ENCODE measurements at regions not wholly inside any gene's neighbourhood (a gene's known extent, or its start where the extent isn't known, plus 50 kb on each side); places are given as distances from the start of the nearest gene placed in this dataset.

DNA sequence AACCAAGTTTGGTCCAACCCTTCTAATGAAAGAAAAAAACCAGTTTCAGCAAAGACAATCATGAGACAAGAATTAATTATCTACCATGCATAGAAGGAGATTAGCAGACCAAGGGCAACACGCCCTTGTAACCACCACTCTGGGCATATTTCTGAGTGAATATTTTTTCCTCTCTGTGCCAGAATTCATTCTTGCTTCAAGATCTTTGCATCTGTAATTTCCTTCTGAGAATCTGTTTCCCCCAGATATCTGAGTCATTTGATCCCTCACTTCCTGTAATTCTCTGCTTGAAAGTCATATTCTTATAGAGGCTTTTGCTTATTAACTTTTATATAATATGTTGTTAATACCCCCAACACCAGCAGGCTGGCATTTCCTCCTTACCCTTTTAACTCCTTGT lies 243.7 kb downstream of the SLC16A7 start:
- TF ChIP-seq, protein P1, sequence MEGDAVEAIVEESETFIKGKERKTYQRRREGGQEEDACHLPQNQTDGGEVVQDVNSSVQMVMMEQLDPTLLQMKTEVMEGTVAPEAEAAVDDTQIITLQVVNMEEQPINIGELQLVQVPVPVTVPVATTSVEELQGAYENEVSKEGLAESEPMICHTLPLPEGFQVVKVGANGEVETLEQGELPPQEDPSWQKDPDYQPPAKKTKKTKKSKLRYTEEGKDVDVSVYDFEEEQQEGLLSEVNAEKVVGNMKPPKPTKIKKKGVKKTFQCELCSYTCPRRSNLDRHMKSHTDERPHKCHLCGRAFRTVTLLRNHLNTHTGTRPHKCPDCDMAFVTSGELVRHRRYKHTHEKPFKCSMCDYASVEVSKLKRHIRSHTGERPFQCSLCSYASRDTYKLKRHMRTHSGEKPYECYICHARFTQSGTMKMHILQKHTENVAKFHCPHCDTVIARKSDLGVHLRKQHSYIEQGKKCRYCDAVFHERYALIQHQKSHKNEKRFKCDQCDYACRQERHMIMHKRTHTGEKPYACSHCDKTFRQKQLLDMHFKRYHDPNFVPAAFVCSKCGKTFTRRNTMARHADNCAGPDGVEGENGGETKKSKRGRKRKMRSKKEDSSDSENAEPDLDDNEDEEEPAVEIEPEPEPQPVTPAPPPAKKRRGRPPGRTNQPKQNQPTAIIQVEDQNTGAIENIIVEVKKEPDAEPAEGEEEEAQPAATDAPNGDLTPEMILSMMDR (IDR thresholded peaks at IDR 0.05; ENCODE audit: insufficient read depth, missing control alignments), result no peak
- DNase-seq (ENCODE audit: insufficient read length, low spot score) (no peak), FAIRE-seq (no peak)

DNA sequence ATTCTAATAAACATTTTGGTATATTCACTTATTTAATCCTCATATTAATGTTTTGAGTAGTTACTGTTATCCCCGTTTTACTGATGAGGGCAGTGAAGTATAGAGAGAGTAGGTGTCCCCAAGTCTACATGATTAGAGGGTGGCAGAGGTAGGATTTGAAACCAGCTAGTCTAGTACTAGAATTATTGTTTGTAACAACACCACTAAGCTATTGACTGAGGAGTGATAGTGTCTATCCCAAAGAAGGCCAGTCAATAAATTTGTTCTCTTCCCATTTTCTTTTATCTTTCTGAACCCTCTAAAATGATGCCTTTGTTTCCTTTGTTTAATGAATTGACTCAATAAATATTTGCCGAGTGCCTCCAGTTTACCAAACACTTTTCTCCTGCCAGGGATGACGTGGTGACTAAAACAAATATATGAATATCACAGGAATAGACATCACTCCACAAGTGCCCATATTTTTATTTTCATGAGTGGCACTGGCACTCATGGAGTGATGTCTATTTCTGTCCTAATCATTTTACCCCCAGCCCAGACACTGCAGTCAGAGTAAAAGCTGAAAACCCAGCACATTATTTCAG lies 247.5 kb downstream of the SLC16A7 start:
- TF ChIP-seq, protein P1 (IDR thresholded peaks at IDR 0.05; ENCODE audit: insufficient read depth, missing control alignments), result no peak
- DNase-seq (ENCODE audit: insufficient read length, low spot score), result no peak
- FAIRE-seq, result no peak

DNA sequence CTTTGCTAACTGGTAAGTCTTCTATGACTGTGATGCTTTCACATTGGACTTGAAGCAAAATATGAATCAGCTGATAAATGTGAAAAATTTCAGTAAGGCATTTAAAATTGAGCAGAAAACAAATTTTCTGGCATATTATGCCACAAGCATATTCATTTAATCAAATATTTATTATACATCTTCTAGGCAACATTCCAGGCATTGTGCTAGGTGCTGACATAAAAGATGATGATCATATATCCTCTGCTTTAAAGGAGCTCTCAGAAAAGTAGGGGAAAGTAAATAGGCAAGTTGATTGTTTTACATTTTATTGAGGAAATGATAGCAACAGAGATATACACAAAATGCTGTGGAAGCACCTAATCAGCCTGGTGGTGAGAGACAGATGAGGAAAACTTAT lies 248.9 kb downstream of the SLC16A7 start:
- no peak for DNase-seq (ENCODE audit: insufficient read length, low spot score)
- TF ChIP-seq, protein P1 (IDR thresholded peaks at IDR 0.05; ENCODE audit: insufficient read depth, missing control alignments), result no peak
- FAIRE-seq, result no peak

DNA sequence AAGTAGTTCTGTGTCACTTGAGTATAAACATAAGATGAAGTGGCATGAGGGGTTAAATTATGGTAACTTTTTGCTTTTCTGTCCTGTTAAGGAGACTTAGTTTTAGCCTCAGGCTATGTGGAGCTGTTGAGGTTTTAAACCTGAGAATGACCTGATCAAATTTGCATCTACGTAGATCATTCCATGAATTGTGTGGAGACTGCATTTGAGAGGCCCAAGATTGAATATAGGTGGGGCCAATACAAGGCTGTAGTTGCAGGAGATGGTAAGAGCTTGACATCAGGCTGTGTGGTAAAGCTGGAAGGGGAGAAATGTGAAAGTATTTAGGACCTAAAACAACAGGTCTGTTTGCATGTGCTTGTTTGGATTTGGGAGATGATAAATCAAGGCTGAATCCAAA lies 249.5 kb downstream of the SLC16A7 start:
- FAIRE-seq, result no peak
- no peak for DNase-seq (ENCODE audit: insufficient read length, low spot score)
- TF ChIP-seq, protein P1 (IDR thresholded peaks at IDR 0.05; ENCODE audit: insufficient read depth, missing control alignments), result no peak

DNA sequence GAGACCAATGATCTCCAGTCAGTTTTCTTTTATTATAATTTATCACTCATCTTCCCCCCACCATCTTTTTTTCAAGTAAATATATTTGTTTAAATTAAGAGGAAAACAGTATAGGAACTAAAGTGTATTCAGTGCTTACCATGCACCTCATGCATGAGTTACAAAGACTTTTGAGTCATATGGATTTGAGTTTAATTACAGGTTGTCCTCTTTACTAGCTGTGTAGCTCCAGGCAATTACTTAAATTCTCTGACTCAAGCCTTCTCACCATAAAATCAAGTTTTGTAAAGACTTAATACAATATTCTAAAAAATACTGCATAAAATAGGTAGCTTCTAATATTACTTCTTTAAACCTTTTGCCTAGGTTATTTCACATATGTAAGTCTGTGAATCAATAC lies 251.3 kb downstream of the SLC16A7 start:
- no peak for FAIRE-seq
- no peak for DNase-seq (ENCODE audit: insufficient read length, low spot score)
- TF ChIP-seq, protein P1 (IDR thresholded peaks at IDR 0.05; ENCODE audit: insufficient read depth, missing control alignments), result no peak

DNA sequence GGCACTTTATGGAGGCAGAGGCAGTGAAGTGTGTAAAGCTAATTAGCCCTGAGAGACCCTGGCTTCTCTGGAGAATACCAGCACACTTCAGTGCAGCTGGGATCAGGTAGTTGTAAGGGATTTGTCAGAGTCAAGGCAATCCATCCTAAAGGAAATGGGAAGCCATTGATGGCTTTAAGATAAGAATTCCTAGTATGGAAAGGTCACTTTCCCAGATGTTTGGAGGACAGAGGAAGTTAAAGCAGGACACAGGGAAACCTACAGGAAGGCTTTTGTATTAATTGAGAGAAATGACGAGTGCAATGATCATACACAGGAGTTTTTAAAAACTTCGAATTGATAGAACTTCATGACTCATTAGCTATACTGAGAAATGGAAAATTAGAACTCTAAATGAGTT lies 254.4 kb downstream of the SLC16A7 start:
- no peak for FAIRE-seq

DNA sequence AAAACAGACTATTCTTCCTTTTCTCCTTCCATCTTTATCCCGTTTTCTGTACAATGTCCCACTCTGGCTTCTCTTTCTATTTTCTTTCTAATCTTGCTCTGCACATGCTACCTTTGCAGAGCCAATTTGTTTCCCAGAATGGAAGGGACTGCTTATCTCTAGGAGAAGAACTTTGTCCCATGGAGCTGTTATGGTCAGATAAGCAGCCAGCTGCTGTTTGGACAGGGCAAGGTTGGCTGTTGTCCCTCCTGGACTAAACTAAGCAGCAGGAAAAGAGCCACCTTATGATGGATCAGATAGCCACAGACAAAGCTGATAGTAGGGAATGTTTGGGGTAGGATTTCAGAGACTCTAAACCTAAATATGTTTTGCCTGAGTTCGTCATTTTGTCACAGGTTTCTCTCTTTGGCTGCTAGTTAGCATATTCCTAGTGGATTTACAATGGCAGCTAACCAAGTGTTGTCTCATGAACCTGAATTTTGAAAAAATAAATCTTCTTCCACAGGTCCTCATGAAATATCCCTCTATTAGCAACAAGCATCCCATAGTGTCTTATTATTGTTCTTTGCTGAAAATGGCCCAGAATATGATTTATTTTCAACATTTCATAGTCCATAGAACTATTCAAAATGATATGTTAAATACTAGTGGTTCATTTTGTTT lies 262.8 kb downstream of the SLC16A7 start:
- TF ChIP-seq, protein P1 (IDR thresholded peaks at IDR 0.05; ENCODE audit: insufficient read depth, missing control alignments), result no peak
- FAIRE-seq (no peak), DNase-seq (ENCODE audit: insufficient read length, low spot score) (no peak)

More for the DNA sequence above, 254.4 kb downstream of the SLC16A7 start:
- TF ChIP-seq, protein P1 (IDR thresholded peaks at IDR 0.05; ENCODE audit: insufficient read depth, missing control alignments), result no peak
- no peak for DNase-seq (ENCODE audit: insufficient read length, low spot score)
